ENCODE measurements at regions not wholly inside any gene's neighbourhood (a gene's known extent, or its start where the extent isn't known, plus 50 kb on each side); places are given as distances from the start of the nearest gene placed in this dataset.

- Mint-ChIP-seq H3K27me3 (no peaks in the 10 kb centered on the region), H3K4me3 (ENCODE audit: low read depth) (no peak overlapping the region), H3K4me1 (ENCODE audit: low read depth) (peaks cover 8% of the 10 kb centered on the region), H3K27ac (peak overlapping the region; percentile 57), H3K36me3 (ENCODE audit: insufficient read depth) (no peaks in the 10 kb centered on the region), H3K9me3 (ENCODE audit: low read depth) (no peaks in the 10 kb centered on the region)
- no peak for DNase-seq (ENCODE audit: low spot score, unreplicated experiment)
- no peak for TF ChIP-seq CTCF (IDR thresholded peaks at IDR 0.05; ENCODE audit: unreplicated experiment)
Observed at GRCh38 chr3:67896130-67896529, 241.7 kb upstream of the SUCLG2 start.

- H3K9me3 Mint-ChIP-seq (ENCODE audit: low read depth): peaks cover 7% of the 10 kb centered on the region
- no peaks in the 10 kb centered on the region for H3K27me3 Mint-ChIP-seq
- TF ChIP-seq CTCF (IDR thresholded peaks at IDR 0.05; ENCODE audit: unreplicated experiment): no peak
- no peak overlapping the region for H3K4me3 Mint-ChIP-seq (ENCODE audit: low read depth)
- H3K27ac Mint-ChIP-seq: no peak overlapping the region
- peaks cover 8% of the 10 kb centered on the region for H3K4me1 Mint-ChIP-seq (ENCODE audit: low read depth)
- H3K36me3 Mint-ChIP-seq (ENCODE audit: insufficient read depth): no peaks in the 10 kb centered on the region
- DNase-seq (ENCODE audit: low spot score, unreplicated experiment): no peak
Observed at GRCh38 chr3:67894510-67894909, 240.1 kb upstream of the SUCLG2 start.

- Mint-ChIP-seq H3K27me3 (no peaks in the 10 kb centered on the region), H3K9me3 (ENCODE audit: low read depth) (peaks cover 10% of the 10 kb centered on the region), H3K36me3 (ENCODE audit: insufficient read depth) (no peaks in the 10 kb centered on the region), H3K4me1 (ENCODE audit: low read depth) (no peaks in the 10 kb centered on the region), H3K4me3 (ENCODE audit: low read depth) (no peak overlapping the region), H3K27ac (no peak overlapping the region)
- DNase-seq (ENCODE audit: low spot score, unreplicated experiment): no peak
- no peak for TF ChIP-seq CTCF (IDR thresholded peaks at IDR 0.05; ENCODE audit: unreplicated experiment)
Observed at GRCh38 chr3:67884345-67884744, 229.9 kb upstream of the SUCLG2 start.

GRCh38 chr3:67883766-67884165 lies 229.4 kb upstream of the SUCLG2 start:
- H3K4me3 Mint-ChIP-seq (ENCODE audit: low read depth): no peak overlapping the region
- no peaks in the 10 kb centered on the region for H3K36me3 Mint-ChIP-seq (ENCODE audit: insufficient read depth)
- H3K9me3 Mint-ChIP-seq (ENCODE audit: low read depth): peaks cover 8% of the 10 kb centered on the region
- no peaks in the 10 kb centered on the region for H3K4me1 Mint-ChIP-seq (ENCODE audit: low read depth)
- no peak for TF ChIP-seq CTCF (IDR thresholded peaks at IDR 0.05; ENCODE audit: unreplicated experiment)
- no peaks in the 10 kb centered on the region for H3K27me3 Mint-ChIP-seq
- no peak overlapping the region for H3K27ac Mint-ChIP-seq
- DNase-seq (ENCODE audit: low spot score, unreplicated experiment): no peak

GRCh38 chr3:67882981-67883380 lies 228.6 kb upstream of the SUCLG2 start:
- no peak for TF ChIP-seq CTCF (IDR thresholded peaks at IDR 0.05; ENCODE audit: unreplicated experiment)
- no peaks in the 10 kb centered on the region for H3K4me1 Mint-ChIP-seq (ENCODE audit: low read depth)

More at GRCh38 chr3:67882981-67883380, 228.6 kb upstream of the SUCLG2 start:
- H3K9me3 Mint-ChIP-seq (ENCODE audit: low read depth): peaks cover 3% of the 10 kb centered on the region
- no peak overlapping the region for H3K4me3 Mint-ChIP-seq (ENCODE audit: low read depth)
- no peaks in the 10 kb centered on the region for H3K36me3 Mint-ChIP-seq (ENCODE audit: insufficient read depth)
- no peaks in the 10 kb centered on the region for H3K27me3 Mint-ChIP-seq
- no peak overlapping the region for H3K27ac Mint-ChIP-seq
- DNase-seq (ENCODE audit: low spot score, unreplicated experiment): no peak
